ENCODE measurements at regions not wholly inside any gene's neighbourhood (a gene's known extent, or its start where the extent isn't known, plus 50 kb on each side); places are given as distances from the start of the nearest gene placed in this dataset.

DNA sequence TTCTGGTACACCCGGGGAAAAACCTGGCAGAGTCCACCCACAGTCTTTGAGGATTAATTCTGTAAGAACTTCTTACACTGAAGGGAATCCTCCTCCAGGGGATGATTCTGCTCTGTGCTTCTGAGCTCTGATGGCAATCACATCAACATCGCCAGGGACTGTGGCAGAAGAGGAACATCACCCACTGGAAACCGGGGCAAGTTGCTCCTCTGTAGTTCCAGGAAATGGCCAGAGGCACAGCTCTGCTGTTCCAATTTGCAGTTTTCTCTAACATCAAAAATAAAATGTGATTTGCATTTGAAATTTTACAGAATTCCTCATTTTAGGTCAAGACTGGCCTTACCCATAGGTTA is 207.6 kb downstream of the DAD1 start:
- no peak for TF ChIP-seq CTCF (IDR thresholded peaks at IDR 0.05)
- TF ChIP-seq POLR2A (IDR thresholded peaks at IDR 0.05), result no peak
- TF ChIP-seq POLR2AphosphoS5 (IDR thresholded peaks at IDR 0.05), result no peak
- H3K4me1 ChIP-seq, result no peaks in the 10 kb centered on the region
- H3K27me3 ChIP-seq, result no peaks in the 10 kb centered on the region
- DNase-seq (ENCODE audit: low spot score in 2 of 2), result no peak
- no peaks in the 10 kb centered on the region for H3K36me3 ChIP-seq
- H3K4me3 ChIP-seq, result no peak overlapping the region
- H3K27ac ChIP-seq, result no peak overlapping the region
- H3K9me3 ChIP-seq, result no peaks in the 10 kb centered on the region
- intact Hi-C loops (cut with DNase I; ENCODE audit: low total_unique reads), result no loop called here

DNA sequence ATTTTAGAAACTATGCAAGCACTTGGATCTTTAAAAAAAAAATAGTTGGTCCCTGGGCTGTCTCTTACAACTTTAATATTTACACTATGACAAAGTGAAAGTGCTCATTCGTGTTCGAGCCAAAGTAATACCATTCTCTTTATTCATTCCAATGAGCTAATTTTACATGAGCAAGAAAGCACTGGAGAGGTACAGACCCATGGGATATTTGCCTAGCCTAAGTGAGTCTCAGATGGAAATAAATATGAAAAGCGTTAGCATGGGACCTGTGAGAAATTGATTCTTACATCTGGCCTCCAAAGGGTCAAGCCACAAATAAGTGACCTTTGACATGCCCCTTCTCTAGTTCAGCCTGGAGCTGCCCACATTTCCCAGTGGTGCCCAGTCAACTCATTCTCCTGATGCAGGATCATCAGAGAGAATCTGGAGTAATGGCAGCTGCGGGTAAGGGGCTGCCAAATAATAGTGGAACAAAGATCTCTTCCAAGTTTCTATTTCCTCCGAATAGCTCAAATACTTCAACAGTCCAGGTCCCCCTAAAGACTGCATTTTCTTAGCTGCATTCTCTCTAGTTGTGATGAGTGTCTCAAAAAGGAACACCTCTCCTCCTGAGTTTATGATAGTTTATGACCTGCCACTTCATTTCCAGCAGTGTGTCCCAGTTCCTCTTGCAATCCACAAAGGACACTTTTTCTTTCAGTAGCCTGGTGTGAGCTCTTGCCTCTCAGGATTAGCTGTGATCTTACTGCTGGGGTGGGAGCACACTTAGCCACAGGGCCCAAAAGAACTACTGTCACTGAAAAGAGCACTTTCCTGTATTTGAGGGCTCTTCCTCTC is 208.2 kb downstream of the DAD1 start:
- no peak overlapping the region for H3K27ac ChIP-seq
- no peaks in the 10 kb centered on the region for H3K27me3 ChIP-seq
- H3K36me3 ChIP-seq, result no peaks in the 10 kb centered on the region
- no peak for TF ChIP-seq POLR2A (IDR thresholded peaks at IDR 0.05)
- TF ChIP-seq POLR2AphosphoS5 (IDR thresholded peaks at IDR 0.05), result no peak
- no peak for TF ChIP-seq CTCF (IDR thresholded peaks at IDR 0.05)
- intact Hi-C loops (cut with DNase I; ENCODE audit: low total_unique reads), result no loop called here
- H3K9me3 ChIP-seq, result no peaks in the 10 kb centered on the region
- no peak overlapping the region for H3K4me3 ChIP-seq
- DNase-seq (ENCODE audit: low spot score in 2 of 2), result no peak
- no peaks in the 10 kb centered on the region for H3K4me1 ChIP-seq

- Histone ChIP-seq H3K4me1 (no peaks in the 10 kb centered on the region), H3K27ac (no peak overlapping the region), H3K4me3 (no peak overlapping the region), H3K9me3 (no peaks in the 10 kb centered on the region), H3K36me3 (no peaks in the 10 kb centered on the region), H3K27me3 (no peaks in the 10 kb centered on the region)
- intact Hi-C loops (cut with DNase I; ENCODE audit: low total_unique reads), result no loop called here
- TF ChIP-seq CTCF (IDR thresholded peaks at IDR 0.05) (no peak), POLR2AphosphoS5 (IDR thresholded peaks at IDR 0.05) (no peak)
- no peak for DNase-seq (ENCODE audit: low spot score in 2 of 2)
Observed at GRCh38 chr14:22379727-22380126, 209.3 kb downstream of the DAD1 start.

- Histone ChIP-seq H3K27me3 (no peaks in the 10 kb centered on the region), H3K9me3 (no peaks in the 10 kb centered on the region), H3K36me3 (no peaks in the 10 kb centered on the region), H3K27ac (no peak overlapping the region), H3K4me3 (no peak overlapping the region), H3K4me1 (no peaks in the 10 kb centered on the region)
- no peak for TF ChIP-seq POLR2A (IDR thresholded peaks at IDR 0.05)
- TF ChIP-seq POLR2AphosphoS5 (IDR thresholded peaks at IDR 0.05), result no peak
- TF ChIP-seq CTCF (IDR thresholded peaks at IDR 0.05), result no peak
- DNase-seq (ENCODE audit: low spot score in 2 of 2), result no peak
- intact Hi-C loops (cut with DNase I; ENCODE audit: low total_unique reads), result no loop called here
Observed at GRCh38 chr14:22378181-22378580, 210.8 kb downstream of the DAD1 start.

DNA sequence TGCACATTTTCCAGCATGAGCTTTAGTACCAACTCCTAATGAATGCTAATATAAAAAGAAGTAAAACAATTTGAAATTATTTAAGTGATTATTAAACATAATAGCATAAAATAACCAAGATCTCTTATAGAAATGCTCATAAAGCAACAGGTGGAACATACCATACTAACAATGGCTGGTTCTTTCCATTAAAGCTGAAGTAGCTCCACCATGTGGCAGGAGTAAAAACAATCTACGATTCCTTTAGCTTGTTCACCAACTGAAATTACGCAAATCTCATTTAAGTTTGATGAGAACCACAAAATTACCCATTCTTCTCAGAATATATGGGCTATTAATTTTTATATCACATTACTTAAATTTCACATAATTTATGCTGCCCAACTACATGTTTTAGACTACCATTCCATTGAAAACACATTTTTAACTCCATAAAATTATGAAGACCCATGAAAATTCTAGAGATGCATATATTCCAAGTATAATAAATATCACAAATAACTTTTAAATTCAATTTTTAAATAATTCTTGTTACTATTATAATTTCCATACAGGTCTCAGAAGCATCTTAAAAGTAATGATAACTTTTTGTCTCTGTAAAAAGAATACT is 213.6 kb downstream of the DAD1 start:
- Histone ChIP-seq H3K4me1 (no peaks in the 10 kb centered on the region), H3K4me3 (no peak overlapping the region), H3K9me3 (no peaks in the 10 kb centered on the region), H3K36me3 (no peaks in the 10 kb centered on the region), H3K27me3 (no peaks in the 10 kb centered on the region), H3K27ac (no peak overlapping the region)
- no peak for DNase-seq (ENCODE audit: low spot score in 2 of 2)
- intact Hi-C loops (cut with DNase I; ENCODE audit: low total_unique reads), result no loop called here
- TF ChIP-seq POLR2AphosphoS5 (IDR thresholded peaks at IDR 0.05) (no peak), CTCF (IDR thresholded peaks at IDR 0.05) (peak in 2 of 3 donors; percentile 47 to 56)
